Body of pancreas (tissue), 4 donors: ENCODE measurements at regions not wholly inside any gene's neighbourhood (a gene's known extent, or its start where the extent isn't known, plus 50 kb on each side); places are given as distances from the start of the nearest gene placed in this dataset.

Source experiments
- ATAC-seq: fragments of 150-250 bp; one replicate; pipeline ENCODE4 v1.9.1; 2016
- DNase-seq, 4 donors: peaks; one replicate each; pipeline ENCODE4 v3.0.0-alpha.2; 2019
- H3K27ac ChIP-seq, 4 donors: fragments of 200-600 bp; sonication (generic); 1 replicate in 3 of 4; 2 replicates in 1 of 4; pipeline versions ENCODE4 v1.5.1 to v1.6.1; 2016 to 2019; ENCODE audit warnings: mild to moderate bottlenecking in 1 of 4, mixed read lengths in 1 of 4, moderate library complexity in 1 of 4
- H3K27me3 ChIP-seq, 2 donors: fragments of 200-600 bp; sonication (generic); one replicate each; pipeline ENCODE4 v1.6.0; 2016; ENCODE audit warnings: mild to moderate bottlenecking in 1 of 2
- H3K36me3 ChIP-seq, 2 donors: fragments of 200-600 bp; sonication (generic); replicated peaks in 1 of 2; 2 replicates each; pipeline ENCODE4 v1.5.1; 2016; ENCODE audit warnings: low read depth in 2 of 2; ENCODE audit not compliant: insufficient read depth in 1 of 2
- H3K4me1 ChIP-seq: fragments of 200-600 bp; sonication (generic); one replicate; pipeline ENCODE4 v1.6.0; 2016
- H3K4me3 ChIP-seq, 2 donors: fragments of 200-600 bp; sonication (generic); 1 replicate in 1 of 2; 2 replicates in 1 of 2; pipeline ENCODE4 v1.5.1; 2016 to 2019
- H3K9me3 ChIP-seq, 3 donors: fragments of 200-600 bp; sonication (generic); 1 replicate in 2 of 3; 2 replicates in 1 of 3; pipeline ENCODE4 v1.5.1; 2016
- POLR2A ChIP-seq, 3 donors: fragments of 450-650 bp; IDR thresholded peaks; one replicate each; pipeline ENCODE4 v1.6.1; 2016; ENCODE audit warnings: antibody characterized with exemption in 3 of 3, mild to moderate bottlenecking in 2 of 3
- WGBS, 2 donors: methylation state at CpG; one replicate each; pipeline ENCODE4 v1.1.5; 2017; 5-methylcytosine and 5-hydroxymethylcytosine counted together
- intact Hi-C: fragments of 100-400 bp; cut with DNase I; formaldehyde crosslinking; loops from one replicate; pipeline ENCODE4 v1.15.1; 2023
- TF ChIP-seq, protein P1 (sequence below), 7 experiments: fragments of 450-650 bp in 4 of 7; fragments of 200-600 bp in 3 of 7; sonication (generic) in 3 of 7; IDR thresholded peaks; one replicate each; pipeline ENCODE4 v1.5.1; 2016 to 2019; ENCODE audit warnings: antibody characterized with exemption in 7 of 7

DNA sequence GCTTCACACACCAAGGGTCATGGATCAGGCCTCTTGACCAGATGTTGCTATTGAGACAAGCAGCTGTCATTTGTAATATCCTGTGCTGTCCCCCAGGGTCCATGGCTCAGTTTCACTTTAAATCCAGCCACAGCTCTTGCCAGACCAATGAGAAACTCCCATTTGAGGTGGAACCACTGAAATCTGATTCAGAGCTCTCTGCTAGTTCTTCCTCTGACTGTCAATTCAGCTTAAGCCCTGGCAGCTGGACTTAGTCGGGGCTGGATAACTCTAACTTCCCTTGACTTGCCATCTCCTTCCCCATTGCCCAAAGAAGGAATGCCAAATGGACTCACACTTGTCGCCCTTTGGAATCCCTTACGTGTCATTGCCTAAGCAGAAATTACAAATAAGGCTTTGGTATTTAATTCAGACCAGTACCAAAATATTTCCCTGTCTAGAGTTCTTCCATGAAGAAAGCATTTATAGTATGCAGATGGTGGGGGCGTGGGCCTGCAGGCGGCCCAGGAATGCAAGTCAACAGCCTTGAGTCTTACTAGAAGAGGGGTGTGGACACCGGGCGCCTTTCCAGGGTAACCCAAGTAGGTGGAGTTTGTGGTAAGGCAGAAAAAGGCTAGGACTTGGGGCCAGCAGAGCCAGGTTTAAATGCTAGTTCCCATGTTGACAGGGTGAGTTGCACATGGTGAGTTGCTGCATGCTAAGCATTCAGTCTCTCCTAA, 96.9 kb upstream of the TMPO start:
- H3K27me3 ChIP-seq, result no peaks in the 10 kb centered on the region
- peaks cover 6% of the 10 kb centered on the region for H3K4me1 ChIP-seq
- WGBS, 2 donors, result 33 to 34% methylated on average over 7 of the region's 7 CpGs
- H3K4me3 ChIP-seq, result no peak overlapping the region
- H3K27ac ChIP-seq, result no peak overlapping the region
- ATAC-seq (peak; percentile 77), DNase-seq (peak; percentile 59 to 80 (median 78))
- H3K36me3 ChIP-seq, result no peaks in the 10 kb centered on the region
- intact Hi-C loops, result no loop called here
- H3K9me3 ChIP-seq, result no peaks in the 10 kb centered on the region
- no peak for TF ChIP-seq POLR2A (IDR thresholded peaks at IDR 0.05)
- TF ChIP-seq, protein P1, sequence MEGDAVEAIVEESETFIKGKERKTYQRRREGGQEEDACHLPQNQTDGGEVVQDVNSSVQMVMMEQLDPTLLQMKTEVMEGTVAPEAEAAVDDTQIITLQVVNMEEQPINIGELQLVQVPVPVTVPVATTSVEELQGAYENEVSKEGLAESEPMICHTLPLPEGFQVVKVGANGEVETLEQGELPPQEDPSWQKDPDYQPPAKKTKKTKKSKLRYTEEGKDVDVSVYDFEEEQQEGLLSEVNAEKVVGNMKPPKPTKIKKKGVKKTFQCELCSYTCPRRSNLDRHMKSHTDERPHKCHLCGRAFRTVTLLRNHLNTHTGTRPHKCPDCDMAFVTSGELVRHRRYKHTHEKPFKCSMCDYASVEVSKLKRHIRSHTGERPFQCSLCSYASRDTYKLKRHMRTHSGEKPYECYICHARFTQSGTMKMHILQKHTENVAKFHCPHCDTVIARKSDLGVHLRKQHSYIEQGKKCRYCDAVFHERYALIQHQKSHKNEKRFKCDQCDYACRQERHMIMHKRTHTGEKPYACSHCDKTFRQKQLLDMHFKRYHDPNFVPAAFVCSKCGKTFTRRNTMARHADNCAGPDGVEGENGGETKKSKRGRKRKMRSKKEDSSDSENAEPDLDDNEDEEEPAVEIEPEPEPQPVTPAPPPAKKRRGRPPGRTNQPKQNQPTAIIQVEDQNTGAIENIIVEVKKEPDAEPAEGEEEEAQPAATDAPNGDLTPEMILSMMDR (IDR thresholded peaks at IDR 0.05), result no peak

DNA sequence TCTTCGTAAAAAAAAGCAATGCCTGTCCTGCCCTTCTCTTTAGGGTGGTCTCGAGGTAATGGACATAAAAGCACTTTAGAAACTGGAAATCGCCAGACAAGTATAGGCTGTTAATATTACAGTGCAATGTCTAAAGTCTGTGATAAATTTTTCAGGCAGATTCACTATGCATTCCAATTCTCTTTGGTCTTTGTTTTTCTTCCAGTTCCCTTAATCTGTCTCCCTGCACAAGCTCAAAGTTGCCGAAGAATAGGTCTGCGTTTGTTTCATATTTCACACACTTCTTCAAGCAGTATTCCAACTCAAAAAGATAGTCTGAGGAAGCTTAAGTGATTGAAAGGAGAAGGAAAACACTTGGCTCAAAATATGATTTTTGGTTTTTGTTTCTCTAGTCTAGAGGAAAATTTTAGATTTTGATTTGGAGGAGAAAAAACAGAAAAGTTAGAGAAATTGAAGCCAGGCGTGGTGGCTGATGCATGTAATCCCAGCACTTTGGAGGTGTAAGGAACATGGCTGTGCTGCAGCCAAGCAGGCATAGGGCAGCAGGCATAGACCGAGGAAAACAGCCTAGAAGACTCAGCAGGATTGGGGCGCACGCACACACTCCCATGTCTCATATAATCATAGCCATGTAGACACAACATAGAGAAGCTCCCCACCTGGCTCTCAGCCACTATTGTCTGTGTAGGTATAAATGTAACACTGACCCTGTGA, 96.2 kb upstream of the TMPO start:
- DNase-seq, result no peak
- Histone ChIP-seq H3K4me3 (no peak overlapping the region), H3K27ac (no peak overlapping the region), H3K27me3 (no peaks in the 10 kb centered on the region), H3K4me1 (peaks cover 6% of the 10 kb centered on the region), H3K9me3 (no peaks in the 10 kb centered on the region), H3K36me3 (no peaks in the 10 kb centered on the region)
- TF ChIP-seq, protein P1 (IDR thresholded peaks at IDR 0.05), result no peak
- TF ChIP-seq POLR2A (IDR thresholded peaks at IDR 0.05), result no peak
- WGBS, 2 donors, result 76 to 82% methylated on average over 9 of the region's 9 CpGs
- intact Hi-C loops, result no loop called here
- no peak for ATAC-seq

DNA sequence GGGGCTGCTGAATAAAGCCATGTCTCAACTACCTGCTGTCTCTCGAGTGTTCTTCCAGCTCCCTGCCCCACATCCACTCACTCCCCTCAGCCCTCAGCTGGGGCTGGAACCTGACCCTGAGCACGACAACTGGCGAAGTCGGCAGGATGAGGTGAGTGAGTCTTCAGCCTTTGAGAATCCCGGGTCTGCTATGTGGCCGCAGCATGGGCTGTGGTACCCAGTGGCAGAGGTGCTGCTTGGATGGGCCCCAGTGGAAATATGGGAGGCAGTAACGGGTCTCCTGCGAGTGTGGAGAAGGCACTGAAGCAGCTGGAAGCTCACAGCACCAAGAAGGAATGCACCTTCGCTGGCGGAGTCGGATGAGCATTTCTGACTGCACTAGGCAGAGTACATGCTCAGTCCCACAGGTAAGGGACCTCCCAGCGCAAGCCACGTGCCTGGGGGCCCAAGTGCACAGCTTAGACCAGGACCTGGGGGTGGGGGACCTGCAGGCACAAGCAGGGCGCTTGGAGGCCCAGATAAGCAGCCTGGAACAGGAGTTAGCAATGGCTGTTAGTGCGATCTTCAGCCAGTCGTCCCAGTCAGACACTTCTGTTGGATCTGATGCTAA, 95.5 kb upstream of the TMPO start:
- TF ChIP-seq POLR2A (IDR thresholded peaks at IDR 0.05), result no peak
- TF ChIP-seq, protein P1 (IDR thresholded peaks at IDR 0.05), result no peak
- Histone ChIP-seq H3K27me3 (no peaks in the 10 kb centered on the region), H3K27ac (no peak overlapping the region), H3K36me3 (no peaks in the 10 kb centered on the region), H3K4me3 (no peak overlapping the region), H3K9me3 (no peaks in the 10 kb centered on the region), H3K4me1 (peaks cover 12% of the 10 kb centered on the region)
- DNase-seq (no peak), ATAC-seq (no peak)
- WGBS, 2 donors, result 69 to 72% methylated on average over 12 to 16 of the region's 16 CpGs
- intact Hi-C loops, result loop anchor here (10.0 kb wide), 1 partner anchor 105 kb away; no protein-coding TSS in a partner anchor

DNA sequence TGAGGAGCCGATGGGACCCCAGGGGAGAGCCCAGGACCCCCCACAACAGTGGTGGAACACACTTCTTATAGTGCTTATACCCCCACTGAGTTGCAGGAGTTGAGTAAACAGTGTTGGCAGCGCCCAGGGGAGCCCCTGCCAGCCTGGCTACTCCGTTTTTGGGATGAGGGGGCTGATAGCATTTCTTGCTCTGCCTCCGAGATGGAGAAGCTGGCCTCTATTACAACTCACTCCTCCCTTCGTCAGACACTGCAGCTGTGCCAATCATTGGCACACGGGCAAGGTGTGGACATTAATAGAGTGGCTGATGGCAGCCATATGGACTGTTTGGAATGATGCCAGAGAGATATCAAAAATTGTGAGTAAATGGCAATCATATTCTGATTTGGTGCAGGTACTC, 94.9 kb upstream of the TMPO start:
- Histone ChIP-seq H3K9me3 (no peaks in the 10 kb centered on the region), H3K4me1 (peaks cover 16% of the 10 kb centered on the region), H3K27ac (no peak overlapping the region), H3K4me3 (no peak overlapping the region), H3K27me3 (no peaks in the 10 kb centered on the region), H3K36me3 (no peaks in the 10 kb centered on the region)
- WGBS, 2 donors, result 49 to 50% methylated on average over 5 to 6 of the region's 6 CpGs
- intact Hi-C loops, result loop anchor here (10.0 kb wide), 1 partner anchor 104 kb away; no protein-coding TSS in a partner anchor
- ATAC-seq (no peak), DNase-seq (no peak)
- no peak for TF ChIP-seq POLR2A (IDR thresholded peaks at IDR 0.05)
- TF ChIP-seq, protein P1 (IDR thresholded peaks at IDR 0.05), result no peak
